ENCODE measurements at regions not wholly inside any gene's neighbourhood (a gene's known extent, or its start where the extent isn't known, plus 50 kb on each side); places are given as distances from the start of the nearest gene placed in this dataset.

- TF ChIP-seq, protein P1, sequence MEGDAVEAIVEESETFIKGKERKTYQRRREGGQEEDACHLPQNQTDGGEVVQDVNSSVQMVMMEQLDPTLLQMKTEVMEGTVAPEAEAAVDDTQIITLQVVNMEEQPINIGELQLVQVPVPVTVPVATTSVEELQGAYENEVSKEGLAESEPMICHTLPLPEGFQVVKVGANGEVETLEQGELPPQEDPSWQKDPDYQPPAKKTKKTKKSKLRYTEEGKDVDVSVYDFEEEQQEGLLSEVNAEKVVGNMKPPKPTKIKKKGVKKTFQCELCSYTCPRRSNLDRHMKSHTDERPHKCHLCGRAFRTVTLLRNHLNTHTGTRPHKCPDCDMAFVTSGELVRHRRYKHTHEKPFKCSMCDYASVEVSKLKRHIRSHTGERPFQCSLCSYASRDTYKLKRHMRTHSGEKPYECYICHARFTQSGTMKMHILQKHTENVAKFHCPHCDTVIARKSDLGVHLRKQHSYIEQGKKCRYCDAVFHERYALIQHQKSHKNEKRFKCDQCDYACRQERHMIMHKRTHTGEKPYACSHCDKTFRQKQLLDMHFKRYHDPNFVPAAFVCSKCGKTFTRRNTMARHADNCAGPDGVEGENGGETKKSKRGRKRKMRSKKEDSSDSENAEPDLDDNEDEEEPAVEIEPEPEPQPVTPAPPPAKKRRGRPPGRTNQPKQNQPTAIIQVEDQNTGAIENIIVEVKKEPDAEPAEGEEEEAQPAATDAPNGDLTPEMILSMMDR (IDR thresholded peaks at IDR 0.05) = no peak
- TF ChIP-seq POLR2A (IDR thresholded peaks at IDR 0.05) = no peak
Observed at GRCh38 chr13:79898996-79899395, 418.0 kb downstream of the NDFIP2 start.
